OCI-LY3 (cell line): ENCODE measurements at regions not wholly inside any gene's neighbourhood (a gene's known extent, or its start where the extent isn't known, plus 50 kb on each side); places are given as distances from the start of the nearest gene placed in this dataset.

Experiments
- H2AFZ ChIP-seq: fragments of 200-600, 300-600 bp; shearing (Covaris generic); 2 replicates; pipeline ENCODE4 v1.6.0; 2014; ENCODE audit warnings: antibody characterized with exemption, low read depth, low read length
- H3K27ac ChIP-seq: fragments of 200-600, 300-600 bp; sonication (generic); 2 replicates; pipeline ENCODE4 v1.5.1; 2014; ENCODE audit warnings: mild to moderate bottlenecking, low read length, moderate library complexity, mixed read lengths
- H3K27me3 ChIP-seq: fragments of 200-600, 300-600 bp; sonication (generic); 2 replicates; pipeline ENCODE4 v1.6.1; 2014; ENCODE audit warnings: low read depth, low read length, mixed read lengths
- H3K36me3 ChIP-seq: fragments of 200-600, 300-600 bp; sonication (generic); replicated peaks from 2 replicates; pipeline ENCODE3; 2014; ENCODE audit warnings: low read depth, low read length, mixed read lengths
- H3K4me1 ChIP-seq: fragments of 300-600, 200-600 bp; sonication (generic); 2 replicates; pipeline ENCODE4 v1.6.1; 2014; ENCODE audit warnings: low read length, mixed read lengths
- H3K4me2 ChIP-seq: fragments of 200-600, 300-600 bp; sonication (generic); 2 replicates; pipeline ENCODE4 v1.6.1; 2014; ENCODE audit warnings: low read length, mixed read lengths
- H3K4me3 ChIP-seq: fragments of 300-600, 200-600 bp; sonication (generic); 2 replicates; pipeline ENCODE4 v1.5.1; 2014; ENCODE audit warnings: antibody characterized with exemption, mild to moderate bottlenecking, low read length, moderate library complexity
- H3K79me2 ChIP-seq: fragments of 300-600, 200-600 bp; shearing (Covaris generic); 2 replicates; pipeline ENCODE4 v1.6.1; 2014; ENCODE audit warnings: mild to moderate bottlenecking, low read length, mixed read lengths
- H3K9ac ChIP-seq: fragments of 300-600, 200-600 bp; shearing (Covaris generic); 2 replicates; pipeline ENCODE4 v1.6.0; 2014; ENCODE audit warnings: mild to moderate bottlenecking, low read length, moderate library complexity
- H3K9me3 ChIP-seq: fragments of 200-600, 300-600 bp; shearing (Covaris generic); 2 replicates; pipeline ENCODE4 v1.6.1; 2014; ENCODE audit warnings: low read length, mixed read lengths; ENCODE audit not compliant: insufficient read depth
- H4K20me1 ChIP-seq: fragments of 200-600, 300-600 bp; sonication (generic); 2 replicates; pipeline ENCODE4 v1.6.1; 2016; ENCODE audit warnings: low read length, mixed read lengths; ENCODE audit not compliant: insufficient read depth
- CTCF ChIP-seq: fragments of 200-600, 300-600 bp; sonication (generic); IDR thresholded peaks from 2 replicates; pipeline ENCODE4 v1.5.1; 2014; ENCODE audit warnings: antibody characterized with exemption, low read length, low read depth
- EZH2phosphoT487 ChIP-seq: fragments of 200-600 bp; shearing (Covaris generic); IDR thresholded peaks from 2 replicates; pipeline ENCODE4 v1.6.1; 2018; ENCODE audit warnings: antibody characterized with exemption, mixed run types, low read depth

- H3K4me1 ChIP-seq, result peaks cover 13% of the 10 kb centered on the region
- no peaks in the 10 kb centered on the region for H3K79me2 ChIP-seq
- H2AFZ ChIP-seq, result no peak overlapping the region
- H3K27me3 ChIP-seq, result no peaks in the 10 kb centered on the region
- H3K9me3 ChIP-seq, result no peaks in the 10 kb centered on the region
- H3K4me3 ChIP-seq, result no peak overlapping the region
- no peaks in the 10 kb centered on the region for H4K20me1 ChIP-seq
- no peak overlapping the region for H3K4me2 ChIP-seq
- no peak overlapping the region for H3K27ac ChIP-seq
- no peak for TF ChIP-seq CTCF
- no peak for TF ChIP-seq EZH2phosphoT487
- no peaks in the 10 kb centered on the region for H3K36me3 ChIP-seq
- H3K9ac ChIP-seq, result no peak overlapping the region
Observed at GRCh38 chr4:107314156-107314555, 278.0 kb upstream of the DKK2 start.

GRCh38 chr4:107312366-107312765 lies 276.3 kb upstream of the DKK2 start:
- Histone ChIP-seq H3K79me2 (no peaks in the 10 kb centered on the region), H3K4me2 (no peak overlapping the region), H4K20me1 (no peaks in the 10 kb centered on the region), H3K36me3 (no peaks in the 10 kb centered on the region), H2AFZ (no peak overlapping the region), H3K9ac (no peak overlapping the region), H3K4me3 (no peak overlapping the region), H3K27ac (no peak overlapping the region), H3K27me3 (no peaks in the 10 kb centered on the region), H3K9me3 (no peaks in the 10 kb centered on the region), H3K4me1 (no peaks in the 10 kb centered on the region; the same call in 1 of the 2 replicates)
- TF ChIP-seq EZH2phosphoT487, result no peak

- no peaks in the 10 kb centered on the region for H3K36me3 ChIP-seq
- TF ChIP-seq CTCF (no peak), EZH2phosphoT487 (no peak)
Observed at GRCh38 chr4:107304699-107305286, 268.7 kb upstream of the DKK2 start.

GRCh38 chr4:107299646-107300045 lies 263.5 kb upstream of the DKK2 start:
- Histone ChIP-seq H3K36me3 (no peaks in the 10 kb centered on the region), H3K27me3 (no peaks in the 10 kb centered on the region), H3K79me2 (no peaks in the 10 kb centered on the region), H3K4me1 (peaks cover 6% of the 10 kb centered on the region), H3K27ac (no peak overlapping the region), H2AFZ (no peak overlapping the region), H3K9ac (no peak overlapping the region), H4K20me1 (no peaks in the 10 kb centered on the region), H3K4me3 (no peak overlapping the region), H3K4me2 (no peak overlapping the region), H3K9me3 (no peaks in the 10 kb centered on the region)
- TF ChIP-seq CTCF (no peak), EZH2phosphoT487 (no peak)

More at GRCh38 chr4:107304699-107305286, 268.7 kb upstream of the DKK2 start:
- no peak overlapping the region for H3K27ac ChIP-seq
- no peaks in the 10 kb centered on the region for H3K9me3 ChIP-seq
- no peaks in the 10 kb centered on the region for H3K27me3 ChIP-seq
- no peak overlapping the region for H2AFZ ChIP-seq
- H3K79me2 ChIP-seq, result no peaks in the 10 kb centered on the region
- no peak overlapping the region for H3K9ac ChIP-seq
- H3K4me3 ChIP-seq, result no peak overlapping the region
- H3K4me2 ChIP-seq, result no peak overlapping the region
- H3K4me1 ChIP-seq, result peaks cover 6% of the 10 kb centered on the region
- no peaks in the 10 kb centered on the region for H4K20me1 ChIP-seq
